Neural progenitor cell (in vitro differentiated cells): ENCODE measurements at regions not wholly inside any gene's neighbourhood (a gene's known extent, or its start where the extent isn't known, plus 50 kb on each side); places are given as distances from the start of the nearest gene placed in this dataset.

ENCODE experiments used
- EZH2 ChIP-seq: fragments of 200-600 bp; sonication (generic); IDR thresholded peaks from 2 replicates; pipeline ENCODE4 v1.6.1; 2017; ENCODE audit warnings: antibody characterized with exemption, mild to moderate bottlenecking, moderate library complexity
- EZH2phosphoT487 ChIP-seq: fragments of 200-600 bp; sonication (generic); IDR thresholded peaks from 2 replicates; pipeline ENCODE4 v1.6.1; 2017; ENCODE audit warnings: antibody characterized with exemption
- TF ChIP-seq, protein P1 (sequence below): fragments of 200-600 bp; sonication (generic); IDR thresholded peaks from 2 replicates; pipeline ENCODE4 v1.5.1; 2017; ENCODE audit warnings: antibody characterized with exemption, mild to moderate bottlenecking

- TF ChIP-seq, protein P1, sequence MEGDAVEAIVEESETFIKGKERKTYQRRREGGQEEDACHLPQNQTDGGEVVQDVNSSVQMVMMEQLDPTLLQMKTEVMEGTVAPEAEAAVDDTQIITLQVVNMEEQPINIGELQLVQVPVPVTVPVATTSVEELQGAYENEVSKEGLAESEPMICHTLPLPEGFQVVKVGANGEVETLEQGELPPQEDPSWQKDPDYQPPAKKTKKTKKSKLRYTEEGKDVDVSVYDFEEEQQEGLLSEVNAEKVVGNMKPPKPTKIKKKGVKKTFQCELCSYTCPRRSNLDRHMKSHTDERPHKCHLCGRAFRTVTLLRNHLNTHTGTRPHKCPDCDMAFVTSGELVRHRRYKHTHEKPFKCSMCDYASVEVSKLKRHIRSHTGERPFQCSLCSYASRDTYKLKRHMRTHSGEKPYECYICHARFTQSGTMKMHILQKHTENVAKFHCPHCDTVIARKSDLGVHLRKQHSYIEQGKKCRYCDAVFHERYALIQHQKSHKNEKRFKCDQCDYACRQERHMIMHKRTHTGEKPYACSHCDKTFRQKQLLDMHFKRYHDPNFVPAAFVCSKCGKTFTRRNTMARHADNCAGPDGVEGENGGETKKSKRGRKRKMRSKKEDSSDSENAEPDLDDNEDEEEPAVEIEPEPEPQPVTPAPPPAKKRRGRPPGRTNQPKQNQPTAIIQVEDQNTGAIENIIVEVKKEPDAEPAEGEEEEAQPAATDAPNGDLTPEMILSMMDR: no peak
- TF ChIP-seq EZH2 (no peak), EZH2phosphoT487 (no peak)
Measured at GRCh38 chr17:65287040-65287439, 149.9 kb downstream of the RGS9 start.
